CD1c-positive myeloid dendritic cell (primary cell): ENCODE measurements at regions not wholly inside any gene's neighbourhood (a gene's known extent, or its start where the extent isn't known, plus 50 kb on each side); places are given as distances from the start of the nearest gene placed in this dataset.

Experiments used
- DNase-seq: peaks from one replicate; pipeline ENCODE4 v3.0.0-alpha.2; 2016; ENCODE audit errors: extremely low spot score

DNA sequence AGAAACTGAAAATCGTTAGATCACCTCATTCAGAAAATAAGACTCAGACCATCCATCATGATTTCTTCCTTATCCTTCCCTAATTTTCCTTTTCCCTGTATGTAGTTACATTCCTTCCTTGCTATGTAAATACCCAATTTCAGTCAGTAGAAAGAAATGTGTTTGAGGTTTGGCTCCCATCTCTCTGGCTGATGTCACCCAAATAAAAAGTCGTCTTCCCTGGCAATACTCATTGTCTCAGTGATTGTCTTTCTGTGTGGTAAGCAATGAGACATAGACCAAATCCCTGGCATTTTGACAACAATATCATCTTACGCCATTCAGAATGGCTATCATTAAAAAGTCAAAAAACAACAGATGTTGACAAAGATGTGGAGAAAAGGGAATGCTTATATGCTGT, 303.9 kb upstream of the EDIL3 start:
- no peak for DNase-seq

DNA sequence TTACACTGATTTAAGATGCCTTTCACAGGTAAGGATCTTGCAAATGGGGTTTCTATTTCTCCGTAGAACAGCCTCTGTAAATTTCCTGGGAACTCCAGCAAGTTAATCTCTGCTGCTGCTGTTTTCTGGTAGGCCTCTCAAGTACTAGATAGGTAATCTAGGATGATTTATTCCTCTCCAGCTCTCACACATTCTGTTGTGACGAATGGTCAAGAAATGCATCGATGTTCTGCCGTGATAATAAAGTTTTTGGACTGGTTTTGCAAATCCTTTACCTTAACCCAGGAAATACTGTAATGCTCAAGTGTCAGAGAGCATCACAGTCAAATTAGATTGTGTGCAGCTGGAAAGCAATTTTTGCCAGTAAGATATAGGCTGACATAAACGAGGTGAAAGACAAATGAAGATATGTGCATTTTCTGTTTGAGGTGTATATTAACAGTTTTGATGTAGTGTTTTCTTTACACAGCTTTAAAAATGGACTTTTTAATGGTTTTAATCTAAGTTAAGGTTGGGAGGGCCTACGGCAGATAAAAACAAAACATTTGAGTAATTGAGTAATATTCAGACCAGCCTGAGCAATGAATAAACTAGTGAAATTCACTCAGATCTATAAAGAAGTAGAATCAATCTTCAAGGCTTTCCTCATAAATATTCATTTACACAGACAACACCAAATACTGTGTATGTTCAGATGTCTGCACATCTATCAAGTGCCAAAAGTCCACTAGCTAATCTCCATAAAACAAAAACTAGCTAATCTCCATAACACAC, 300.6 kb upstream of the EDIL3 start:
- no peak for DNase-seq

DNA sequence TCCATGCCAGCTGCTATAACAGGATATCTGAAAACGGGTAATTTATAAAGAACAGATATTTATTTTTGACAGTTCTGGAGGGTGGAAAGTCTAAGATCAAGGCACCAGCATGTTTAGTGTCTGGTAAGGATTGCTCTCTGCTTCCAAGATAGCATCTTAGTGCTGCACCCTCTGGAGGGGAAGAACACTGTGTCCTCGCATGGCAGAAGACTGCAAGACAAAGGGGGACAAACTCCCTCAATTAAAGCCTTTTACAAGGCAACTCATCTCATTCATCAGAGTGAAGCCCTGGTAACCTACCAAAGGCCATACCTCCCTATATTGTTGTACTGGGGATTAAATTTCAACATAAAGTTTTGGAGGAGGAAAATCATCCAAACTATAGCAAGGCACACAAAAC, 298.9 kb upstream of the EDIL3 start:
- DNase-seq = no peak

DNA sequence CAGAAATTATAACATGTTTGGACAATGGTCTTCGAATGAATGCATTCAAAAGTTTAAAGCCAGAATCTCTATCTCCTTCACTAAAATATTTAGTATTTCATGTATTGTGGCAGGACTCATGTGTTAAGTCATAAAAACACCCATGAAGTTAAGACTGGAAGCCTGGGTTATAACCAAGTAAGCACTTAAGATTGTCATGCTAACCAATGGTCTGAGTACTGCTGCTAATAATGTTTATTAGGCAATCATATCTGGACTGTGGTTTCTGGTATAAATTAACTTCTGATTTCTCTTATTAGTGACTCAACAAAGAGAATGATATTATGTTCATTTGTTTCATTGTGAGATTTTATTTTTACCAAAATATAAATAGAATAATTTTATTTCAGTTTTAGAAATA, 297.9 kb upstream of the EDIL3 start:
- no peak for DNase-seq

DNA sequence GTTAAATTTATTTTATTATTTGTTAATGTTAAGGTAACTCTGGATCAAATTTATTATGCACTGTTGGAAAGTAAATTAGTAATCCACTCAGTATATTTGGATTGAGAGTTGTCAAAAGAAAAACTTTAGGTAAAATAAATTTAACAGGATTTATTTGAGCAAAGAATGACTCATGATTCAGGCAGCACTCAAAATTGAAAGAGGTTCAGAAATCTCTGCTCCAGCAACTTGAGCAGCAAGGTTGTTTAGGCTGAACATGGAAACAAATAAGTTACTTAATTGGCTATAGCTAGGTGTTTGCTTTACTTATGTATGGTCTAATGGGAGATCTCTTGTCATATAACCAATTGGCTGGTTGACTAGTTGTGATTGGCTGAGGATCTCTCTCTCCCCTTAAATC, 296.2 kb upstream of the EDIL3 start:
- no peak for DNase-seq

DNA sequence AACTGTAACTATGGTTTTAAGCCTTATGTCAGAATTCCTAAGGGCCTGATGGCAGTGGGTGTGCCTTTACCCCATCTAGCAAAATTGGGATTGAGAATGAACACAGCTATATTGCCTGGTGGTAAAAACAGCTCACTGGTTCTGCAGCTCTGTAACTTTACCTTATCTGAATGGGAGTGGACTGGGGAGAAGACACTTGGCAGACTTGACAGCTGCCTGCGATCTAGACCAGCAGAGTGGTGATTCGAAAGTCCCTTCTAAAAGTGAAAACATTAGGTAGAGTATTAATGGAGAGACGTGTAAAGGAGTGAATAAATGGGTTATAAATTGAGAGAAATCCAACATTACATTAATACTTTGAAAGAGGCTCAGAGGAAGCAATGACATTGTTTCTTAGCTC, 289.1 kb upstream of the EDIL3 start:
- DNase-seq = peak; percentile 0

DNA sequence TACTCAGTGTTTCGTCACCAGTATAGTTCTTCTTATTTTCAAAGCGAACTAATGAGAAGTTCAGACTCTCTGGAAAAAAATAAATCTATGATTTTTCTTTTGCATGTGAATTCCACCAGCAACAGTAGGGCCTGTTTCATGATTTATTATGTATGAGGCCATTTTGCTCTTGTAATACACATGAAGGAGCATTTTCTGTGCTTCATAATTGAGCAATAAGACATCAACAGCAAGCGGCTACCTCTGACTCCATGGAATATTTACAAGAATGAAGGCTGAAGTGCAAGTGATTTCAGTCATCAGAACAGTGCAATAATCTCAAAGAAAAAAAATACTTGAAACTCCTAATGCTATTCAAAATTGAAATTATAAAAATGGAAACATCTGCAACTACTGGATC, 282.9 kb upstream of the EDIL3 start:
- no peak for DNase-seq

DNA sequence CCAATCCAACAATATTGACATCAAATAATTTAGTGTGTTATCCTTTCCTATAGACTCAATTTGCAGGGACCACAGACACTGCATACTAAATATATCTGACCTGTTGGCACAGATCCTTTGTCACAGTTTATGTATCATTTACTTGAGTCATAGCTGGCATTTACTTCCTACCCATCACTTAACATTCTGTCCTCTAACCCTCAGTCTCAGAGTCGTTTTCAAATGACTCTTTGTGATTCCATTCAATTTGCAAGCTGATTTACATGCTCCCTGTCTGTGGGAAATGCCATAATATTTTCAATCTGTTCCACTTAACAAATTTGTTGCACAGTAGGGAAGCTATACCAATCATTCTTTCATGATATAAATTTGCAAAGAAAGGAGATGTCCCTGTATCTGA, 265.7 kb upstream of the EDIL3 start:
- no peak for DNase-seq

DNA sequence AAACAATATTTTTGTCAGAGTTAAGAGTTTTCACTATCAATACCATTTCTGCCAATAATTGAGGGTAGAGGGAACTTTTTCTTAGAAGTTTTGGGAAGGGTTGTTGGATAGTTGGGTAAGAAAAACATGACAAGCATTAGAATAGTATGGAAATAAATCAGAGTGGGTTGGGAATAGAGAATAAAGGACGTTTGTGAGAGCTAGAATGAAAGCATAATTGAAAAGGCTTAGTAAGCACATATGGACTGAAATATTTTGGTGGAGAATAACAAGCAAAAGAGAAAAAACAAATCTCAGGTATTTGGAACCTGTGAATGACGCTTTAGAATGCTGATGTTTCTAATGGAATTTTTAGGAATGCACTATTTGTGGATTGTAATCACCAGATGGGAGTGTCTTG, 262.9 kb upstream of the EDIL3 start:
- no peak for DNase-seq

DNA sequence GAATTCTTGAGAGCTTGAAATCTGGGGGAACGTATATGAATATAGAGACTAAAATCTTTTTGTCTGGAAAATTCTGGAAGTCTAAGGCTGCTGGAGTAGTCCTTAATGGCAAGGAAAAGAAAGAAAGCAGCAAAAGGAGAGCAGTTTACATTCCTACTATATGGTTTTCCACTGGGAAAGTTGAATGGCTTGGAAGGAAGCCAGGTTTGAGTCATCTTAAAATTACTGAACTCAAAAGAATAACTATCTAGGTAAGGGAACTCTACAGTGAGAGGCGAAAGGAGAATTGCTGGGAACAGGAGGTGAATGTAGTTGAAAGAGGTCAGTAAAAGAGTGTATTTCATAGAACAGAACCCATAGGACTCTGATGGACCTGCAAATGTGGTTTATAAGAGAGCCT, 258.1 kb upstream of the EDIL3 start:
- DNase-seq = no peak

DNA sequence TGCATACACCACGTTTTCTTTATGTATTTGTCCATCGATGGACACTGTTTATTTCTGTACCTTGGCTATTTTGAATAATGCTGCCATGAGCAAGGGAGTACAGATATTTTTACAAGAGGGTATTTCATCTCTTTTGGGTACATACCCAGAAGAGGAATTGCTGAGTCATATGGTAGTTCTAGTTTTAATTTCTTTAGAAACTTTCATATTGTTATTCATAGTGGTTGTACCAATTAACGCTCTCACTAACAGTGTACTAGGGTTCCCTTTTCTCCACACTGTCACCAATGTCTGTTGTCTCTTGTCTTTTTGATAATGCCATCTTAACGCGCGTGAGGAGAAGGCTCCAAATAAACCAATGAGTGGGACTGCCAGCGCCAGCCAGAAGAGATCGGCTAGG, 257.6 kb upstream of the EDIL3 start:
- no peak for DNase-seq

DNA sequence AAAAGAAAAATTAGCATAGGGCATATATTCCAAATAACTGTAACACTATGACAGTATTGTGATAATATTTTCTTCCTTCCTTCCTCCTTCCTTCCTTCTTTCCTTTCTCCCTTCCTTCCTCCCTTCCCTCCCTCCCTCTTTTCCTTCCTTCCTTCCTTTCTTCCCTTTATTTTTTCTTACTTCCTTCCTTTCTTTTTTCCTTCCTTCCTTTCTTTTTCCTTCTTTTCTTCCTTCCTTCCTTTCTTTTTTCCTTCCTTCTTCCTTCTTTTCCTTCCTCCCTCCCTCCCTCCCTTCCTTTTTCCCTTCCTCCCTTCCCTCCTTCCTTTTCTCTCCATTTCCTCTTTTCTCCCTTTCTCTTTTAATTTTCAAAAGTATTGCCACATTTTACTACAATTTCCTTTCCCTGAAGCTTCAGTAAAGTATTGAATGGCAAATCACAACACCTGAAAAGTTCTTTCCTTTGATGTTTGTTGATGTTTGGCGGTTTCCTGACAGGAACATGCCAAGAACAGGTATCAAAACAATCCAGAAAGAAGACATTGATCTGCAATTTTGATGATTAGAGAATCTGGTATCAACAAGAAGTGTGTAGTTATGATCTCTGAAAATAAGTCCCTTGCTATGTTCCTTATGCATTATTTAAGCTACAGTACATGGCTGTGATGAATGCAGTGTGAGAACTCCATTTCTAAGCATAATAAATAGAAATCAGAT, 253.1 kb upstream of the EDIL3 start:
- DNase-seq = peak; percentile 1

DNA sequence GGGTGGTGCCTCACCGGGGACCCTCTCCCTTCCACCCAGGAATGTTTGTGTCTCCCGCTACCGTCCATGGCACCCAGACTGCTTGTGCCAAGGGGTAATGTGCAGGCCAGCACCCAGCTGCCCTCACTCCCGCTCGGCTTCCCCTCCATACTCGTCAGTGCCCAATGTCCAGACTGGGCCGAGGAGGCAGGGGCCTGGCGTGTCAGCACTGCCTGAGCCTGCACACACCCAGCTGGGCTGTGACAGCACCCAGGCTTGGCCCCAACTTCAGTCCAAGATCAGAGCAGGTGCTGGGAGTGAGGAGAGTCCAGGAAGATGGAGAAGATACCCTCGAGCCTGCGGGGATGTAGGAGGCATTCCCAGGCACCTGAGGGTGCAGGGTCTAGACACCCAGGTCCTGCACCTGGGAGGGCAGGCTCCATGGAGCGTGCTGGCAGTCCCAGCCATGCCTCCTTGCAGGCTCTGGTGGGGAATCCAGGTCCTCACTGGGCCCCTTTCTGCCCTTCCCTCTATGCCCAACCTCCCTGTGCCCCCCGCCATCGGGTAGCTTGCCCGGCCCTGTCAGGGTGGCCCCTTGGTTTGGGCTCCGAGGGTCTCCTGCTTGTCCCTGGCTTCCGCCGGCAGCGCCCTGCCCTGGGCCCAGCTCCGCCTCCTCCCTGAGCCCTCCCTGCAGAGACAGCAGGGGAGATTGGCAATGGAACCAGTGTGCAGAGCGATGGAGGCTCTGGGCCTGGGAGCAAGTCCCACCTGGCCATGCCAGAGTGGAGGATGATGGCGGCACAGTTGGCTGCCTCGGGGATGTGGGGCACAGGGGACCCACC, 250.8 kb upstream of the EDIL3 start:
- DNase-seq = no peak

DNA sequence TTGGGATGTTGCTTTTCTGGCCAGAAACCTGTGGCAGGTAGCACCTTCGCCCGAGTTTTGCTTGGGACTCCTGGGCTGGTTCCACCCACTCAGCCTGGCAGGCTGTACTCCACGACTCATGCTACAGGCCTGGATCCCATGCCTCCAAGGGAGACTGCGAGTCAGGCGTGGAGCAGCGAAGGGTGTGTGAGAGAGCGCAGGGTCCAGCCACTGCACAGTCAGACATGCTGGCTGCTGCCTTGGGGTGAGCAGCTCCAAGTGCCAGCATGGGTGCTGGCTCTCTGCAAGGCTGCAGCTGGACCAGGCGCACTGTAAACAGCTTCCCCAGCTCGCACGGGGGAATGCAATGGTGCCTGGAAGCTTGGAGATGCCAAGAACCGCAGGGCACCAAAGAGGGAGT, 249.6 kb upstream of the EDIL3 start:
- DNase-seq = no peak

DNA sequence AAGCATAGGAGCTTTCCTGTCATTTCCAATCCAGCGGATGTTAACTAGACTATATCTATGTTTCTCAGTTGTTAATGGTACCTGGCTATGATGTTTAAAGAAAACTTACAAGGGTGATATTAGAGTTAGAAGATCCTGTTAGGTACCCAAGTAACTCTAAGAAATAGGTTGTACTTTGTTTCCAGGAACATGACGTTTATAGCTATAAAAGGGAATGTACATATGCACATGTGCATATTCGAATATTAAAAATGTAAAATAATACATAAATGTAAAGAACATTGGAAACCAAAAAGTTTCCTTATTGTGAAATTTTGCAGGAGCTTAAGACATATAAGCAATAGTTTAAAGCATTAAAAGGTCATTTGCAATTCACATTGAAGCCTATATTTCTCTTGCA, 247.7 kb upstream of the EDIL3 start:
- DNase-seq = no peak

DNA sequence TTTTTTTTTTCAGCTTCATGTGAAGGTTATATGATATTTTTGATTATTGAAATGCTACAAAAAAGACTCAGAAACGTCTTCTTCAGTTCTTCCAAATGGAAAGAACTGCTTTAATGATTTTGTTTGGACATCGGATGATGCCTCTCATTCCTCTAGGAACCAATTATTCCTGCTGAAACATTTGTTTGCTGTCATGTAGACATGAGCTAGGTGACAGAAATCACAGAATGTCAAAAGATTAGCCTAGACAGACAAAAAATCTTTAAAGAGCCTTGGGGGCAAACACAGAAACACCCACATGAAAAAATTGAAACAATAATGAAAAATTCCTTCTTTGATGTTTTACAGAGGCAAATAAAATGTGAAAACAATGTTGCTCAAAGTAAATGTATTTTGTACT, 244.2 kb upstream of the EDIL3 start:
- DNase-seq = no peak

DNA sequence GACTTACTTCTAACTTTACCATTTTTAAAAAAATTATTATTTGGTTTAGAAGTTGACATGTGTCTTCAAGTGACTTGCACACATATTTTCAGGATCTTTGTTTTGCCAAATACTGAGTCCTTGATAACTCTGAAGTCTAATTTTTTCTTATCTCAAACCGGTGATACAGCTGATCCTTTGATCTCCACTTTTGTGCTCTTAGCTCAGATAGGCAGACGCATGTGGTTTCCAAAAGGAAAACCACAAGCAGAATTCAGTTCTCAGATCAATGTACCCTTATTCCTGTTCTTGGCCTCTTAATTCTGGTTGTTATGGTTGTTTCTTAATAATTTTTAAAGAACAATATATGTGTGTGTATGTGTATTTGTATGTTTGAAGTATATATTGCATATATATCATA, 238.3 kb upstream of the EDIL3 start:
- DNase-seq = no peak

DNA sequence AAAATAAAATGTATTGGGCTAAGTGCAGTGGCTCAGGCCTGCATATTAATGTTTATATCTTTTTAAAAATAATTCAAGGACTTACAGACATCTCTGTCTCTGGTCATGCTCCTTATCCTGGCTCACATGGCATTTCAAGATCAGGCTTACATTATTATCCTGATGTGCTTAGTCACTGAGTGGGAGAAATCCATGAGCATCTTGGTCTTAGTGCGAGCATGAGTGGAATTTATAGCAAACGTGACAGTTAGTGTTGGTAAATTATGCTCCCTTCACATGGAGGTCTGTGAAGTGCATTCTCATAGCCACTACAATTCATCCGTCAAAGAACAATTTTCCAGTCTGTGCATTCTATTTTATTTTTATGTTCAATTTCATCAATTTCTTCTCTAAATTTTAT, 237.8 kb upstream of the EDIL3 start:
- no peak for DNase-seq

DNA sequence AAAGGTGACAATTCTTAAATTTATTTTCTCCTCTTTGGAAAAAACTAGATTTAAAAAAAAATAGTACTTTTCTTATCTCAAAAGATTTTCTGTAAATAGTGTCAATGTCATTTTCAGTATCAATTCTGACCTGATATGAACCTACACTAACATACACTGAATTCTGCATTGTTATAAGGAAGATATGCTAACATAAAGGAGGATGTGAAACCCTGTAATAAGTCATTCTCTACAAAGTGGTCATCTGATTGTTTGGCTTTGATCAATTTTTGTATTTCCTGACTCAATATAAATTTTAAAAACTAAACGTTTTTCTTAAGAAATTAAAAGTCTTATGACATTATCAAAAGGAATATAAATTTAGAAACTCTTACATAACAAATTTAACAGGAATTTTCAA, 233.6 kb upstream of the EDIL3 start:
- DNase-seq = peak; percentile 50

DNA sequence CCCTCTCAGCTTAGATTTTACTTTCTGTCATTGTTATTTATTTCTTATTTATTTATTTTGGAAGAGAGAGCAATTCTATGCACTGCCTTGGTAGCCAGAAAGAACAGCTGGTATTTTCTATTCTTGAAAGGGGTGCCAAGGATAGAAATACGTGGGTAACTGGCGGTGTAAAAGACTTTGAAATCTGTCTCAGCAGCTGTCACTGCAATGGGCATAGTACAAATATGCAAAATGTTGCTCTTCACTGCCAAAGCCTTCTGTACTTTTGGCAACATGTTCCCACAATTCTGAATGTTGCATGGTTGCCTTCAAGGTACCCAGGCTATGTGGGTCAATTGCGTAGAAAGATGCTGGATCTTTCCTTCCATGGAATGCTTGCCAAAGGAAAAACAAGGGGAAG, 230.2 kb upstream of the EDIL3 start:
- DNase-seq = no peak

DNA sequence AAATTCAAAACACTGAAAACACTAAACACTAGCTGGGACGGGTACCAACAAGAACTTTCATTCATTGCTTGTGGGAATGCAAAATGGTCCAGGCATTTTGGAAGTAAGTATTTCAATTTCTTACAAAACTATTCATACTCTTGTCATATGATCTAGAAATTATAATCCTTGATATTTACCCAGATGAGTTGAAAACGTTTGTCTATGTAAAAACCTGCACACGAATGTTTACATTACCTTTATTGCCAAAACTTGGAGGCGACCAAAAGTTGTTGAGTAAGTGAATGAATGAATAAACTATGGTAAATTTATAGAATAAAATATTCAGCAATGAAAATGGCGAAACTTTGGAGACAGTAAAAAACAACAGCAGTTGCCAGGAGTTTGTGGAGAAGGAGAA, 222.1 kb upstream of the EDIL3 start:
- no peak for DNase-seq

DNA sequence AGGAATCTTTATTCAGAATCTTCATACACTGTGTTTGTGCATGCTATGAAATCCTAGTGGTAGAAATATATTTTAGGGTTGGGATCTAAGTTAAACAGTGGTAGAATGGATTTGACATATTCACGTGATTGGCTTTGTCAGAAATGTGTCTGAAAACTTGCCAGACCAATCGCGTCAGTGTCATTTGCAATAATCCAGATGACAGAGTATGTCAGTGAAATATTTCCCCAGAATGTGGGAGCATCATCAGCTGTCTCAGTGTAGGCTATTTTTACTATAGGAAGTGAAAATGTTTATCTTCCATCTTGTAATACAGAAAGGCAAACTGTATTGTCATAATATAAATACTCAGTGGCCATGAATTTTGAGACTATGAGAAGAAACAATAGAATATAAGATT, 220.6 kb upstream of the EDIL3 start:
- peak; percentile 71 for DNase-seq
